Activated naive CD4-positive, alpha-beta T cell treated with anti-CD3 and anti-CD28 coated beads, Interleukin-2, amount 50 U/mL, for 24 hours (primary cell): ENCODE measurements at regions not wholly inside any gene's neighbourhood (a gene's known extent, or its start where the extent isn't known, plus 50 kb on each side); places are given as distances from the start of the nearest gene placed in this dataset.

ENCODE experiments used
- H3K27ac Mint-ChIP-seq: one replicate; pipeline ENCODE4 v1.8.0; 2021; ENCODE audit warnings: mild to moderate bottlenecking, mixed read lengths
- H3K27me3 Mint-ChIP-seq: one replicate; pipeline ENCODE4 v1.8.0; 2021; ENCODE audit warnings: mixed read lengths
- H3K36me3 Mint-ChIP-seq: one replicate; pipeline ENCODE4 v1.8.0; 2021; ENCODE audit warnings: mixed read lengths
- H3K4me1 Mint-ChIP-seq: one replicate; pipeline ENCODE4 v1.8.0; 2021; ENCODE audit warnings: mixed read lengths
- H3K4me3 Mint-ChIP-seq: one replicate; pipeline ENCODE4 v1.8.0; 2021; ENCODE audit warnings: mild to moderate bottlenecking, mixed read lengths
- H3K9me3 Mint-ChIP-seq: one replicate; pipeline ENCODE4 v1.8.0; 2021; ENCODE audit warnings: mixed read lengths

GRCh38 chr7:36006636-36007229 is 146.3 kb upstream of the EEPD1 start:
- no peak overlapping the region for H3K4me3 Mint-ChIP-seq
- H3K27ac Mint-ChIP-seq, result no peak overlapping the region
- H3K36me3 Mint-ChIP-seq, result no peaks in the 10 kb centered on the region
- no peaks in the 10 kb centered on the region for H3K27me3 Mint-ChIP-seq
- no peaks in the 10 kb centered on the region for H3K9me3 Mint-ChIP-seq
- peaks cover 6% of the 10 kb centered on the region for H3K4me1 Mint-ChIP-seq

- Mint-ChIP-seq H3K4me1 (no peaks in the 10 kb centered on the region), H3K36me3 (no peaks in the 10 kb centered on the region), H3K27ac (no peak overlapping the region), H3K9me3 (no peaks in the 10 kb centered on the region), H3K27me3 (no peaks in the 10 kb centered on the region), H3K4me3 (no peak overlapping the region)
These were observed 142.1 kb upstream of the EEPD1 start for GRCh38 chr7:36010656-36011587.

- Mint-ChIP-seq H3K4me1 (no peaks in the 10 kb centered on the region), H3K4me3 (no peak overlapping the region), H3K9me3 (no peaks in the 10 kb centered on the region), H3K36me3 (no peaks in the 10 kb centered on the region), H3K27me3 (no peaks in the 10 kb centered on the region), H3K27ac (no peak overlapping the region)
These were observed 141.5 kb upstream of the EEPD1 start for GRCh38 chr7:36011588-36011965.

GRCh38 chr7:36013246-36014014 is 139.6 kb upstream of the EEPD1 start:
- Mint-ChIP-seq H3K9me3 (no peaks in the 10 kb centered on the region), H3K4me1 (no peaks in the 10 kb centered on the region), H3K27ac (no peak overlapping the region), H3K27me3 (no peaks in the 10 kb centered on the region), H3K4me3 (no peak overlapping the region), H3K36me3 (no peaks in the 10 kb centered on the region)

- Mint-ChIP-seq H3K27ac (no peak overlapping the region), H3K4me3 (no peak overlapping the region), H3K27me3 (no peaks in the 10 kb centered on the region)
These were observed 138.1 kb upstream of the EEPD1 start for GRCh38 chr7:36014961-36015360.

GRCh38 chr7:36015733-36016132 is 137.3 kb upstream of the EEPD1 start:
- Mint-ChIP-seq H3K27ac (no peak overlapping the region), H3K36me3 (no peaks in the 10 kb centered on the region), H3K4me1 (no peaks in the 10 kb centered on the region)

More at GRCh38 chr7:36014961-36015360, 138.1 kb upstream of the EEPD1 start:
- Mint-ChIP-seq H3K4me1 (no peaks in the 10 kb centered on the region), H3K36me3 (no peaks in the 10 kb centered on the region), H3K9me3 (no peaks in the 10 kb centered on the region)

DNA sequence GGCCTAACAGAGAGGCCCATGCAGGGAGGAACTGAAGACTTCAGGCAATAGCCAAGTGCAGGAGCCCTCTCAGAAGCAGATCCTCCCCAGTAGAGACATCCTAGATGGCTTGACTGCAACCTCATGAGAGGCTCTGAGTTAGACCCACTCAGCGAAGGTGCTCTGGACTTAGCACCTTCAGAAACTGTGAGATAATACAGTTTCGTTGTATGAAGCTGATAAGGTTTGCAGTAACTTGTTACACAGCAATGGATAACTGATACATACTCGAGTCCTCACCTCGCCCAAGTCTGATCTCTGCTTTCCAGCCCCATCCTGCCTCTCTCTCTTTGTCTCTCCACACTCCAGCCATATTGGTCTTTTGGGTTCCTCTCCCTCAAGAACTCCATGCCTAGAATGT is 136.4 kb upstream of the EEPD1 start:
- Mint-ChIP-seq H3K27ac (no peak overlapping the region), H3K9me3 (no peaks in the 10 kb centered on the region), H3K4me1 (no peaks in the 10 kb centered on the region), H3K27me3 (no peaks in the 10 kb centered on the region), H3K36me3 (no peaks in the 10 kb centered on the region), H3K4me3 (no peak overlapping the region)

More at GRCh38 chr7:36015733-36016132, 137.3 kb upstream of the EEPD1 start:
- no peaks in the 10 kb centered on the region for H3K9me3 Mint-ChIP-seq
- H3K4me3 Mint-ChIP-seq, result no peak overlapping the region
- H3K27me3 Mint-ChIP-seq, result no peaks in the 10 kb centered on the region

DNA sequence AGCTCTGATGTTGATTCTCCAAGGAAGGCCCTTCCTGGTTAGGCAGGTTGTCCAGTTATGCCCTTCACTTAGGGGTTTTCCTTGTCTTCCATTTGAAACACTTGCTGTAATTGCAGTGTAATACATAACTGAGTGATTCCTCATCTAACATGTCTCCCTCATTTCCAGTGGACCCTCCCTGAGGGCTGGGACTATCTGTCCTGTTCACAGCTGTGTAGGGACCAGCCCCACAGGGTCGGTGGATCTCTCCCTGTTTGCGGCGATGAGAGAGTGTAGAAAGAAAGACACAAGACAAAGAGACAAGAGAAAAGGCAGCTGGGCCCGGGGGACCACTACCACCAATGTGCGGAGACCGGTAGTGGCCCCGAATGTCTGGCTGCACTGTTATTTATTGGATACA is 135.9 kb upstream of the EEPD1 start:
- Mint-ChIP-seq H3K9me3 (no peaks in the 10 kb centered on the region), H3K4me1 (no peaks in the 10 kb centered on the region), H3K4me3 (no peak overlapping the region), H3K27me3 (no peaks in the 10 kb centered on the region), H3K36me3 (no peaks in the 10 kb centered on the region), H3K27ac (no peak overlapping the region)

- Mint-ChIP-seq H3K9me3 (no peaks in the 10 kb centered on the region), H3K27me3 (no peaks in the 10 kb centered on the region)
These were observed 134.1 kb upstream of the EEPD1 start for GRCh38 chr7:36018816-36019484.

GRCh38 chr7:36019538-36019937 is 133.5 kb upstream of the EEPD1 start:
- Mint-ChIP-seq H3K4me3 (no peak overlapping the region), H3K4me1 (no peaks in the 10 kb centered on the region), H3K27me3 (no peaks in the 10 kb centered on the region), H3K9me3 (no peaks in the 10 kb centered on the region), H3K36me3 (no peaks in the 10 kb centered on the region), H3K27ac (no peak overlapping the region)

More at GRCh38 chr7:36018816-36019484, 134.1 kb upstream of the EEPD1 start:
- Mint-ChIP-seq H3K36me3 (no peaks in the 10 kb centered on the region), H3K4me1 (no peaks in the 10 kb centered on the region), H3K27ac (no peak overlapping the region), H3K4me3 (no peak overlapping the region)

DNA sequence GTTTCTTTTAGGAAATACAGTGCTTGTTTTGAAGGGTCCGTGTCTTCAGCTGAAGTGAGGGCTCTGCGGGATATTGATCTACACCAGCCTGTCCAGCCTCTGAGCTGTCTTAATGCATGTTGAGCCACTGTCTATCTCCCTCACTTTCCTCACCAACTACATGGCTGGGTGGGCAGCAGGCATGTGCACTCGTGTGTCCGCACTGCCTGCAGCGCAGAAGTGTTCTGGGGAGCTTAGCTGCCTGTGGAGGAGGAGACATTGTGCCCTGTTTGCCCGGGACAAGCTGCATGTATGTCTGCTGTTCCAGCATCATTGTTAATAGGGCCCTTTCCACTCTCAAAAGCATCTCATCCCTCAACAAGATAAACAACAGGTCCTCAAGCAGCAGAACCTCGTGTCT is 133.1 kb upstream of the EEPD1 start:
- H3K4me1 Mint-ChIP-seq, result no peaks in the 10 kb centered on the region
- no peak overlapping the region for H3K27ac Mint-ChIP-seq
- no peaks in the 10 kb centered on the region for H3K9me3 Mint-ChIP-seq
- H3K4me3 Mint-ChIP-seq, result no peak overlapping the region
- H3K27me3 Mint-ChIP-seq, result no peaks in the 10 kb centered on the region
- no peaks in the 10 kb centered on the region for H3K36me3 Mint-ChIP-seq

DNA sequence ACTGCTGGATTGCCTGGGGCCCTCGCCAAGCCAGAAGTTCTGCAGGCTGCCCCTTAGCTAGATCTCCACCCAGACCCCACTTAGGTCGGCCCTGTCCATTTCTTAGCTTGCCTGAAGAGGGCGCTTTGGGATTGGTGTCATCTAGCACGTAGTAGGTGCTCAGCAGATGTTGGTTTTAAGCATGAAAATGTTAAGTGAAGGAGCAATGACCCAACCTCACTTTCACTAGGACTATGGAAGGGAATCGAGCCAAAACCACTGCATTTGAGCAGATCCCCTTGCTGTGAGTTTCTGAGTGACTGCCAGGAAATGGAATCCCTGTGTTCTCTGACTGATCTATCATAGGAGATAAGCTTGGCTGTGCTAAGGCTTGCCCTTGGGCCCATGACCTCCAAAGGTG is 131.7 kb upstream of the EEPD1 start:
- H3K4me3 Mint-ChIP-seq, result no peak overlapping the region
- no peak overlapping the region for H3K27ac Mint-ChIP-seq
- no peaks in the 10 kb centered on the region for H3K27me3 Mint-ChIP-seq
- H3K4me1 Mint-ChIP-seq, result no peaks in the 10 kb centered on the region
- no peaks in the 10 kb centered on the region for H3K9me3 Mint-ChIP-seq
- H3K36me3 Mint-ChIP-seq, result no peaks in the 10 kb centered on the region

DNA sequence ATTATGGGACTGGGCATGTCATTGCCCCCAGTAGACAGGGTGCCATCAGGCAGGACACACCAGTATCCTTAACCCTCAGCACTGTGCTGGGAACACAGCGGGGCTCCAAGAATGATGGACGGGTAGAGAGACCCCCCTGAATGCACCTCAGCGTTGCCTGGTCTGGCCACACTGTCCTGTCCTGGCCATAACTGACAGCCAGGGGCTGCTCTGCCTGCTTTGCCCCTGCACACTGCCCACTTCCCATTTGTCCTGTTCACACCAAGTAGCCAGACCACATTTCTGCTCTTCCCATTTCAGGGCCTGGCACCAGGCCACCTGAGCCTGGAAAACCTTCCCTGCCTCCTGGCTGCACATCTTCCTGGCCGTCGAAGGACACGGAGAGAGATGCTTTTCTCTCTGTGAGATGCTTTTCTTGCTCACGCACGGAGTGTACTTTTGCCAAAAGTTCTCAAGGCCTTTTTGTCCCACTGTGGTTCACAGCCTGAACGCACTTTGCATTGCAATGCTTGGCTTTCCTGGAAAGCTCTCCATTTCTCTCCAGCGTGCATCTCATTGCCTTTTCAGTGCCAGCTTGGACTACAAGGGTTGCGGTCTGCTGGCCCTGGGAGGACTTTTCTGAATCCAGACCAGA is 131.0 kb upstream of the EEPD1 start:
- Mint-ChIP-seq H3K4me1 (no peaks in the 10 kb centered on the region), H3K36me3 (no peaks in the 10 kb centered on the region), H3K27me3 (no peaks in the 10 kb centered on the region), H3K9me3 (no peaks in the 10 kb centered on the region), H3K4me3 (no peak overlapping the region), H3K27ac (no peak overlapping the region)

GRCh38 chr7:36023033-36023560 is 130.0 kb upstream of the EEPD1 start:
- no peaks in the 10 kb centered on the region for H3K9me3 Mint-ChIP-seq
- H3K27ac Mint-ChIP-seq, result no peak overlapping the region
- no peaks in the 10 kb centered on the region for H3K27me3 Mint-ChIP-seq
- H3K36me3 Mint-ChIP-seq, result no peaks in the 10 kb centered on the region
- no peaks in the 10 kb centered on the region for H3K4me1 Mint-ChIP-seq
- H3K4me3 Mint-ChIP-seq, result no peak overlapping the region

- Mint-ChIP-seq H3K27me3 (no peaks in the 10 kb centered on the region), H3K27ac (no peak overlapping the region), H3K9me3 (no peaks in the 10 kb centered on the region), H3K4me3 (no peak overlapping the region), H3K4me1 (no peaks in the 10 kb centered on the region), H3K36me3 (no peaks in the 10 kb centered on the region)
These were observed 127.9 kb upstream of the EEPD1 start for GRCh38 chr7:36025190-36025589.
